ENCODE measurements at regions not wholly inside any gene's neighbourhood (a gene's known extent, or its start where the extent isn't known, plus 50 kb on each side); places are given as distances from the start of the nearest gene placed in this dataset.
"Not testable (repeated sequence)": the region's sequence is repeated elsewhere in the genome, so short reads cannot be mapped to it uniquely, and the experiment has no call there.

- ATAC-seq (no peak), DNase-seq (no peak)
- TF ChIP-seq CTCF (IDR thresholded peaks at IDR 0.05) = no peak
- intact Hi-C loops (cut with DNase I) = loop anchor here in 1 of 2 donors (10.0 kb wide), 1 partner anchor 892 kb away; no protein-coding TSS in a partner anchor
- no peaks in the 10 kb centered on the region for H3K4me1 ChIP-seq
- no peaks in the 10 kb centered on the region for H3K9me3 ChIP-seq
- no peaks in the 10 kb centered on the region for H3K36me3 ChIP-seq (ENCODE audit: insufficient read depth in 1 of 2, low read depth in 1 of 2)
- H3K27me3 ChIP-seq (ENCODE audit: insufficient read depth in 3 of 3, low read length in 2 of 3) = peaks cover 0 to 1% (median 0%) of the 10 kb centered on the region in 3 donors
- H3K4me3 ChIP-seq = no peak overlapping the region
- H3K27ac ChIP-seq = no peak overlapping the region
- 46 to 48% (median 47%) methylated on average over 5 of the region's 5 CpGs for WGBS, 3 donors
Observed at GRCh38 chr5:15103130-15103529, 231.6 kb upstream of the ANKH start.

GRCh38 chr5:15097552-15097951 is 226.0 kb upstream of the ANKH start:
- no peak overlapping the region for H3K4me3 ChIP-seq
- TF ChIP-seq CTCF (IDR thresholded peaks at IDR 0.05) = no peak
- H3K36me3 ChIP-seq (ENCODE audit: insufficient read depth in 1 of 2, low read depth in 1 of 2) = no peaks in the 10 kb centered on the region
- intact Hi-C loops (cut with DNase I) = no loop called here
- no peak overlapping the region for H3K27ac ChIP-seq
- H3K27me3 ChIP-seq (ENCODE audit: insufficient read depth in 3 of 3, low read length in 2 of 3) = no peaks in the 10 kb centered on the region
- no peaks in the 10 kb centered on the region for H3K4me1 ChIP-seq
- DNase-seq = no peak
- no peaks in the 10 kb centered on the region for H3K9me3 ChIP-seq
- no peak for ATAC-seq

DNA sequence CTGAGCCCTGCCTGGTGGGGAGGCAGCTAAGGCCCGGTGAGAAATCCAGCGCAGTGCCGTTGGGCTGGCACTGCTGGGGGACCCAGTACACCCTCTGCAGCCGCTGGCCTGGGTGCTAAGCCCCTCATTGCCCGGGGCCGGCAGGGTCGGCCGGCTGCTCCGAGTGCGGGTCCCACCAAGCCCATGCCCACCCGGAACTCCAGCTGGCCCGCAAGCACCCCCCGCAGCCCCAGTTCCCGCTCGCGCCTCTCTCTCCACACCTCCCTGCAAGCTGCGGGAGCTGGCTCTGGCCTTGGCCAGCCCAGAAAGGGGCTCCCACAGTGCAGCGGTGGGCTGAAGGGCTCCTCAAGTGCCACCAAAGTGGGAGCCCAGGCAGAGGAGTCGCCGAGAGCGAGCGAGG is 225.1 kb upstream of the ANKH start:
- H3K27me3 ChIP-seq (ENCODE audit: insufficient read depth in 3 of 3, low read length in 2 of 3); ATAC-seq; intact Hi-C loops (cut with DNase I); H3K36me3 ChIP-seq (ENCODE audit: insufficient read depth in 1 of 2, low read depth in 1 of 2); H3K27ac ChIP-seq; H3K4me1 ChIP-seq; DNase-seq; H3K9me3 ChIP-seq; H3K4me3 ChIP-seq: not testable (repeated sequence)
- WGBS, 3 donors = 90 to 96% (median 94%) methylated on average over 13 to 22 of the region's 22 CpGs

GRCh38 chr5:15092801-15093200 is 221.2 kb upstream of the ANKH start:
- Histone ChIP-seq H3K4me3 (no peak overlapping the region), H3K27me3 (ENCODE audit: insufficient read depth in 3 of 3, low read length in 2 of 3) (no peaks in the 10 kb centered on the region), H3K9me3 (no peaks in the 10 kb centered on the region), H3K36me3 (ENCODE audit: insufficient read depth in 1 of 2, low read depth in 1 of 2) (no peaks in the 10 kb centered on the region), H3K27ac (no peak overlapping the region), H3K4me1 (no peaks in the 10 kb centered on the region)
- intact Hi-C loops (cut with DNase I) = no loop called here
- TF ChIP-seq CTCF (IDR thresholded peaks at IDR 0.05) = no peak
- ATAC-seq = no peak
- WGBS, 3 donors = 31 to 43% (median 34%) methylated on average over 7 of the region's 7 CpGs
- no peak for DNase-seq

DNA sequence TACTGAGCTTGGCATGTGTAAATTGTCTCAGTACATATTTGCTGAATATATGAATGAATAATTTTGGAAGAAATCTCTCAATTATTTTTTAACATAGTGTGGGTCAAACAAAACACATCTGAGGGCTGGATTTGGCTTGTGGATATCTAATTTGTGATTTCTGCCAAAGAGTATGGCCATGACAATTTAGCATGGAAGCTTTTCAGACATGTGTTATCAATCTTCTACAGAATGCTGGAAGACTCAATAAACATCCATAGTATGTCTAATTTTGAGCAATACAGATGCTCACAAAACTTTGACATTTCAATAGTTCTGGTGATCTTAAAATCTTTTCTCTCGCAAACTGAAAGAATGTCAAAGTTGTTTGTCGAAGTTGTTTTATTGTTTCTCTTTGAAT is 214.1 kb upstream of the ANKH start:
- TF ChIP-seq CTCF (IDR thresholded peaks at IDR 0.05) = no peak
- intact Hi-C loops (cut with DNase I) = no loop called here
- 55 to 64% (median 63%) methylated on average over 2 of the region's 2 CpGs for WGBS, 3 donors
- ATAC-seq (no peak), DNase-seq (no peak)
- no peaks in the 10 kb centered on the region for H3K9me3 ChIP-seq
- H3K4me1 ChIP-seq = no peaks in the 10 kb centered on the region
- no peak overlapping the region for H3K27ac ChIP-seq
- H3K4me3 ChIP-seq = no peak overlapping the region
- H3K27me3 ChIP-seq (ENCODE audit: insufficient read depth in 3 of 3, low read length in 2 of 3) = peaks cover 0 to 3% (median 0%) of the 10 kb centered on the region in 3 donors
- no peaks in the 10 kb centered on the region for H3K36me3 ChIP-seq (ENCODE audit: insufficient read depth in 1 of 2, low read depth in 1 of 2)
